GM03348 (cell line): ENCODE measurements at regions not wholly inside any gene's neighbourhood (a gene's known extent, or its start where the extent isn't known, plus 50 kb on each side); places are given as distances from the start of the nearest gene placed in this dataset.
"Not testable (repeated sequence)": the region's sequence is repeated elsewhere in the genome, so short reads cannot be mapped to it uniquely, and the experiment has no call there.

Source experiments
- DNase-seq: peaks from one replicate; pipeline ENCODE4 v3.0.0; 2012; ENCODE audit warnings: low spot score

DNA sequence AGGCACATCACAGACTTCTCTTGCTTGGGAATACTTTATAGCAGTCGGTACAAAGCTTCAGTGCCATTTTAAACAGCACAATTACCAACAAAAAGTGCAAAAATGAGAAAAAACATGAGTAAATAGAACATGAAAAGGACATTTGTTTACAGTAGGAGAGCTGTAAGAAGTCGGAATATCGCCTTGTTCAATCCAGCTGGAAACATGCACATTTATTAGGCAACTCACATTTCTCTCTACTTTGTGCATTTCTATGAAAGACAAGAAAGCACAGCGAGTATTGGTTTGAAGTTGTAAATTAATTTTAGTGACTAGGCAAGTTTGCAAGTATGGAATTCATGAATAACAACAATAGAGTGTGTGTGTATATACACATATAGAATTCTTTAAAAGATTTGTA lies 484.7 kb downstream of the DACH1 start:
- no peak for DNase-seq

DNA sequence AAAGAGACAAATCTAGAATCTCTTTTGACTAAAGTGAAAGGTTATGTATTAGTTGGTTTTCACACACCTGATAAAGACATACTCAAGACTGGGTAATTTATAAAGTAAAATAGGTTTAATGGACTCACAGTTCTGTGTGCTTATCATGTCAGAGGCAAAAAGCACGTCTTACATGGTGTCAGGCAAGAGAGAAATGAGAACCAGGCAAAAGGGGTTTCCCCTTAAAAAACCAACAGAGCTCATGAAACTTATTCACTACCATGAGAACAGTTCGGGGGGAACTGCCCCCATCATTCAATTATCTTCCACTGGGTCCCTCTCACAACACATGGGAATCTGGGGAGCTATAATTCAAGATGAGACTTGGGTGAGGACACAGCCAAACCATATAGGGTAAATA lies 486.8 kb downstream of the DACH1 start:
- no peak for DNase-seq

- DNase-seq = no peak
Observed at GRCh38 chr13:71378961-71379905, 487.8 kb downstream of the DACH1 start.

DNA sequence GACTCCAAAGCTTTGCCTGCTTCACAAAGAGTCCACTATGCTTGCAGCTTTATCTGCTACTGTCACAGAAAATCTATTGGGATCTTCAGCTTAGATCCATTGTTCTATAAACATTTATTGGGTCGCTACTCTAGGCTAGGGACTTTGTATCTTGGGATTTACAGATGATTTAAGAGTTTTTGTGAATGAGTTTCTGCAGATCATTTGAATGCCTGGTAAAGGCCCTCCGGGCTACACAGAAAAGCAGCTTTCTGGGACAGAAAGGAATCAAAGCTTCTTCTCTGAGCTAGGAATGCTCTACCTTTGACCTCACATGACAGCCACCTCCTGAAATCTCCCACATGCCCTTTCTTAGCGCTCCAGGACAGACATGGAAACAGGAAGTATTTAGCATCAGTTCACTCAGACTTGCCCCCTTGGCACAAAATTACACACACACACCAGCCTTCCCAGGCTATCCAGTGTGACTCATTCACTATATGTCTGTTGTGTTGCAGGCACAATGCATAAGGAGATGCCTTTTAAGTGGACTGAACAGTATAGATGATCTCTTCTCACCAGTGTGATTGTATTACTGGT lies 492.4 kb downstream of the DACH1 start:
- no peak for DNase-seq

GRCh38 chr13:71368336-71368735 lies 498.7 kb downstream of the DACH1 start:
- DNase-seq = no peak

- no peak for DNase-seq
Observed at GRCh38 chr13:71360041-71360440, 507.0 kb downstream of the DACH1 start.

GRCh38 chr13:71359641-71360040 lies 507.4 kb downstream of the DACH1 start:
- no peak for DNase-seq

- no peak for DNase-seq
Observed at GRCh38 chr13:71358218-71358617, 508.8 kb downstream of the DACH1 start.

DNA sequence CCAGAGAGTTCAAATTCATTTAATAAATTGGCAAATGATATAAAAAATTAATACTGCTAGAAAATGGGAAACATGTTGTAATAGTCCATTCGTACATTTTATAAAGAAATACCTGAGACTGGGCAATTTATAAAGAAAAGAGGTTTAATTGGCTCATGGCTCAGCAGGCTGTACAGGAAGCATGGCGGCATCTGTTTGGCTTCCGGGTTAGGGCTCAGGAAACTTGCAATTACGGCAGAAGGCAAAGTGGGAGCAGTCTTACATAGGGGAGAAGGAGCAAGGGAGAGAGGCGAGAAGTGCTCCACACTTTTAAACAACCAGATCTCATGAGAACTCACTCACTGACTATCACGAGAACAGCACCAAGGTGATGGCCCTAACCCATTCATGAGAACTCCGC lies 512.0 kb downstream of the DACH1 start:
- no peak for DNase-seq

- DNase-seq = no peak
Observed at GRCh38 chr13:71350886-71351285, 516.1 kb downstream of the DACH1 start.

DNA sequence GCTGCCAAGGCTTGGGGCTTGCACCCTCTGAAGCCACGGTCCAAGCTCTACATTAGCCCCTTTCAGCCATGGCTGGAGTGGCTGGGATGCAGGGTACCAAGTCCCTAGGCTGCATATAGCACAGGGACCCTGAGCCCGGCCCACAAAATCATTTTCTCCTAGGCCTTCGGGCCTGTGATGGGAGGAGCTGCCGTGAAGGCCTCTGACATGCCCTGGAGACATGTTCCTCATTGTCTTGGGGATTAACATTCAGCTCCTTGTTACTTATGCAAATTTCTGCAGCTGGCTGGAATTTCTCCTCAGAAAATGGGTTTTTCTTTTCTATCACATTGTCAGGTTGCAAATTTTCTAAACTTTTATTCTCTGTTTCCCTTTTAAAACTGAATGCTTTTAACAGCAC lies 521.1 kb downstream of the DACH1 start:
- not testable (repeated sequence) for DNase-seq

- no peak for DNase-seq
Observed at GRCh38 chr13:71339736-71340135, 527.3 kb downstream of the DACH1 start.

DNA sequence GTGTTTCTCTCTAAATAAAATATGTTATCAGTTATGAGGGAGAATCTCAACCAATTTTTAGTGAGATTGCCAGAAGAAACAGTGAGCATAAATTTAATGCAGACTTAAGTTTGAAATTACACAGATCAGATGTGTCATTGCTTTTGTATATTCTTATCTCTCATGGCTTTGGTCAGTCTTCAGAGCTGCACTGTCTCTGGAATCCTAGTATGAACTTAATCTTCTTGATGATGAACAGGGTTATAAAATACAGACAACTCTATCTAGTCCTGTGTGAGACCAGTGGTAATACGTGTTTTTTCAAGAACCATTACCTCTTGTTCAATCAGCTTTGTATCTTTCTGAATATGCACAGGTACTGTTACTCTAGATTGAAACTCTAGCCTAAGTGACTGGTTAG lies 528.0 kb downstream of the DACH1 start:
- no peak for DNase-seq

GRCh38 chr13:71338070-71338469 lies 528.9 kb downstream of the DACH1 start:
- DNase-seq = no peak

- no peak for DNase-seq
Observed at GRCh38 chr13:71327266-71327665, 539.7 kb downstream of the DACH1 start.

DNA sequence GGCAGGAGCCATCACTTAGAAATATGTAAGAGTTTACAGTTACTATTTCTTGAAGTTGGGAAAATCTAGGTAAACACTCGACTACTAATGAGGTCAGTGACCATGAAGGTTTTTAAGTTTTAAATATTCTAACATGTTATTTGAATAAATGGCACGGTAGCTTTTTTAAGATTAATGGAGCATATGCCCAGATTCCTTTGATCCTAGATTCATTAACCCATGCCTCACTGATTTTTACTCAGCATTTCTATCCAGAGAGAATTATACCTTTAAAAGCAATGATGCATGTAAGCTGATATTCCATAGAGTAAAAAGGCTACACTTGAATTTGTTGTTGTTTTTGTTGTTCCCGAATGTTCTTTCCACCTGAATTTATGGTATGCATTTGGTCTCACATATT lies 541.4 kb downstream of the DACH1 start:
- DNase-seq = no peak

DNA sequence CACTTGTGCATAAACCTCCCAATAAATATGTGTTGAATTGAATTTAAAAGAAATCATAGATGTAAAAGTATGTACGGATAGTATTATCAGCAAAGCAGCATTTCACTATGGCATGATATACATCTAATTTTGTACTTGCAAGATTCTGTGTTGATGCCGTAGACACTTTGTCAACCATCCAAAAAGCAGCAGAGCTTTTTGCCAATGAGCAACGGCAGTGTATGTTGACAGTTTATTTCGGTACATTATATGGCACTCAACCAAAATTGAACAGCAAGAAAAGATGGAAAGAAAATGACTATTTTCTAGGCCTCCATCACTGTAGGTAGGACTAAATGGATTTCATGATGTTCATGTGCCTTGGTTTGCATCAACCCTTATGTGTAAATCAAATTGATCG lies 543.7 kb downstream of the DACH1 start:
- no peak for DNase-seq

GRCh38 chr13:71320452-71320851 lies 546.6 kb downstream of the DACH1 start:
- DNase-seq = no peak

- DNase-seq = no peak
Observed at GRCh38 chr13:71316792-71317363, 550.1 kb downstream of the DACH1 start.

GRCh38 chr13:71312923-71313322 lies 554.1 kb downstream of the DACH1 start:
- no peak for DNase-seq

DNA sequence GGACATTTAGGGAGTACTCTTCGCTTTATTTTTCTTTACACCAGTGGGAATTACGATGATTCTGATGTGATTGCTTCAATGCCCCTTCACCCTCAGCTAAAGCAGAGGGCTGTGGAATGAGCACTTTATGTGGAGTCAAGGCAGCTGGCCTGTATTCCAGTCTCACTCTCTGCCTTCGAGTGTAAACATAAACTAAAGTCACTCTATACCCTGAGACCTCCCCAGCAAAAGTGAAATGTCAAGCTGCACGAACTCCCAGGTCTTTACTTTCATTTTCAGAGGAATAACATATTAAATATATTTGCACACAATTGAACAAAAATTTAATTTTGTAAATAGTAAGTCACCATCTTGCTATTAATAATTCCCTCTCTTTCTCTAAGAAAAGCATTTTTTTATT lies 557.1 kb downstream of the DACH1 start:
- DNase-seq = no peak

DNA sequence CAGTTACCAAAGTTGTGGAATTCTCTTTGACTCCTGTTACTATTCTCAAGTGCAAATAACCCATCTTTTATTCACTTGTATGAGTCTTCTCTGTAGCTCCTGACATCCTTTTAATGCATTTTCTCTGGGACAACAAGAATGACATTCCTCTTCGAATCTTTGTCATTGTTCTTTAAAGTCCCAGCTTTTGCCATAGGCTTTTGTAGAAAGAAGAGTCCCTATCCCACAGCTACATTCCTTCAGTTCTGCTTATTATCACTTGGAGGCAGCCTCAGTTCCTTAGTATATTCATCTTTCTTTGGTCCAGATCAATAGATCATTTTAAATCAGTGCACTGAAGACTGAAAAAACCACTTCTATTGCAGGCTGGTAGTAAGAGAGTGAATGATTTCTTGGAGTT lies 560.2 kb downstream of the DACH1 start:
- DNase-seq = no peak

DNA sequence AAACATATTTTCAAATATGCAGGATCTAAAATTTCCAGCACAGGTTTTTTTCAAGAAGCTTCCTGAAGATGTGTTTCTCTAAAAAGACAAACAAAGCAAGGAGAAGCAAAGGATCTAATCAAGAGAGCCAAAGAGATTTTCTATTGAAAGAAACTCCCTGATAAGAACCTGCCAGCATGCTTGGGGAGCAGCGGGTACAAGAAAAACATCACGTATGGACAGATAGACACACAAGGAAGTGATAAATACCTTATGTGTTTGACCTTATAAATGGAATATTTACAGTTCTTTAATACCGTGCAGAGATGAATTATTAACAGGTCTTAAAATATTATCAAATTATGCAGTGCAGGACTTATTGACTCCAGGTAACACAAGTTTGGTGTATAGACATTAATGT lies 562.1 kb downstream of the DACH1 start:
- no peak for DNase-seq
